ENCODE measurements at regions not wholly inside any gene's neighbourhood (a gene's known extent, or its start where the extent isn't known, plus 50 kb on each side); places are given as distances from the start of the nearest gene placed in this dataset.

GRCh38 chr13:106407338-106407737 is 128.1 kb downstream of the EFNB2 start:
- TF ChIP-seq JUND (IDR thresholded peaks at IDR 0.05) (peak; percentile 55; the same call in 1 of the 2 replicates), FOSL1 (IDR thresholded peaks at IDR 0.05; ENCODE audit: low read depth) (peak; percentile 42; the same call in 1 of the 2 replicates)
- TF ChIP-seq, protein P1, sequence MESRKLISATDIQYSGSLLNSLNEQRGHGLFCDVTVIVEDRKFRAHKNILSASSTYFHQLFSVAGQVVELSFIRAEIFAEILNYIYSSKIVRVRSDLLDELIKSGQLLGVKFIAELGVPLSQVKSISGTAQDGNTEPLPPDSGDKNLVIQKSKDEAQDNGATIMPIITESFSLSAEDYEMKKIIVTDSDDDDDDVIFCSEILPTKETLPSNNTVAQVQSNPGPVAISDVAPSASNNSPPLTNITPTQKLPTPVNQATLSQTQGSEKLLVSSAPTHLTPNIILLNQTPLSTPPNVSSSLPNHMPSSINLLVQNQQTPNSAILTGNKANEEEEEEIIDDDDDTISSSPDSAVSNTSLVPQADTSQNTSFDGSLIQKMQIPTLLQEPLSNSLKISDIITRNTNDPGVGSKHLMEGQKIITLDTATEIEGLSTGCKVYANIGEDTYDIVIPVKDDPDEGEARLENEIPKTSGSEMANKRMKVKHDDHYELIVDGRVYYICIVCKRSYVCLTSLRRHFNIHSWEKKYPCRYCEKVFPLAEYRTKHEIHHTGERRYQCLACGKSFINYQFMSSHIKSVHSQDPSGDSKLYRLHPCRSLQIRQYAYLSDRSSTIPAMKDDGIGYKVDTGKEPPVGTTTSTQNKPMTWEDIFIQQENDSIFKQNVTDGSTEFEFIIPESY (IDR thresholded peaks at IDR 0.05; ENCODE audit: extremely low read depth, insufficient replicate concordance, low read length) = no peak
- Histone ChIP-seq H3K4me1 (ENCODE audit: control insufficient read depth in 1 of 2, insufficient read depth in 2 of 2, low read length in 2 of 2) (peaks cover 4 to 11% of the 10 kb centered on the region in 2 experiments; a peak in 3 of 4 replicates), H3K9ac (ENCODE audit: low read length) (no peak overlapping the region), H3K9me3 (ENCODE audit: control insufficient read depth in 1 of 2, insufficient read depth in 1 of 2, low read depth in 1 of 2, low read length in 2 of 2) (no peaks in the 10 kb centered on the region), H2AFZ (ENCODE audit: low read depth, low read length, poor library complexity, severe bottlenecking) (peak overlapping the region; percentile 1), H3K36me3 (ENCODE audit: control insufficient read depth in 1 of 2, insufficient read depth in 2 of 2, low read length in 2 of 2) (no peaks in the 10 kb centered on the region), H4K20me1 (ENCODE audit: insufficient read depth) (no peaks in the 10 kb centered on the region), H3K9me2 (ENCODE audit: insufficient read depth) (no peaks in the 10 kb centered on the region), H3K79me2 (ENCODE audit: insufficient read depth, low read length) (no peaks in the 10 kb centered on the region), H3K27ac (ENCODE audit: low read depth, low read length) (no peak overlapping the region), H3K4me3 (replicated peaks in 1 of 2; ENCODE audit: low read depth in 1 of 2, low read length in 2 of 2) (no peak overlapping the region), H3K27me3 (ENCODE audit: insufficient read depth, low read length) (no peaks in the 10 kb centered on the region), H3K4me2 (ENCODE audit: low read length) (peak overlapping the region; percentile 29)
- no peak for DNase-seq (ENCODE audit: low read depth, low spot score)
- BruUV-seq (replicated peaks) = no TSS peak
- ChIA-PET CTCF (no interaction called here), RAD21 (ENCODE audit: low non-redundant PET in 1 of 2, low total read pairs in 2 of 2, uncharacterized antibody in 2 of 2, unreplicated experiment in 2 of 2) (no interaction called here), POLR2A (no interaction called here)
- peak; percentile 47 for ATAC-seq
- intact Hi-C loops (cut with micrococcal nuclease) = no loop called here

- TF ChIP-seq SP1 (IDR thresholded peaks at IDR 0.05; ENCODE audit: low read depth) (no peak), FOSL1 (IDR thresholded peaks at IDR 0.05; ENCODE audit: low read depth) (no peak), RAD21 (IDR thresholded peaks at IDR 0.05; ENCODE audit: low read depth) (no peak)
- H3K4me2 ChIP-seq (ENCODE audit: low read length) = no peak overlapping the region
- ChIA-PET RAD21 (ENCODE audit: low non-redundant PET in 1 of 2, low total read pairs in 2 of 2, uncharacterized antibody in 2 of 2, unreplicated experiment in 2 of 2) (no interaction called here), CTCF (no interaction called here), POLR2A (no interaction called here)
- no peak for ATAC-seq
- intact Hi-C loops (cut with micrococcal nuclease) = no loop called here
- H3K4me1 ChIP-seq (ENCODE audit: control insufficient read depth in 1 of 2, insufficient read depth in 2 of 2, low read length in 2 of 2) = peaks cover 4 to 11% of the 10 kb centered on the region in 2 experiments; a peak in 3 of 4 replicates
- BruUV-seq (replicated peaks) = no TSS peak
- no peaks in the 10 kb centered on the region for H3K36me3 ChIP-seq (ENCODE audit: control insufficient read depth in 1 of 2, insufficient read depth in 2 of 2, low read length in 2 of 2)
- H3K9me2 ChIP-seq (ENCODE audit: insufficient read depth) = no peaks in the 10 kb centered on the region
- no peaks in the 10 kb centered on the region for H3K79me2 ChIP-seq (ENCODE audit: insufficient read depth, low read length)
- no peaks in the 10 kb centered on the region for H4K20me1 ChIP-seq (ENCODE audit: insufficient read depth)
- no peaks in the 10 kb centered on the region for H3K27me3 ChIP-seq (ENCODE audit: insufficient read depth, low read length)
- no peak for DNase-seq (ENCODE audit: low read depth, low spot score)
- no peak overlapping the region for H3K27ac ChIP-seq (ENCODE audit: low read depth, low read length)
- no peak overlapping the region for H3K9ac ChIP-seq (ENCODE audit: low read length)
- H3K4me3 ChIP-seq (replicated peaks in 1 of 2; ENCODE audit: low read depth in 1 of 2, low read length in 2 of 2) = no peak overlapping the region
- no peaks in the 10 kb centered on the region for H3K9me3 ChIP-seq (ENCODE audit: control insufficient read depth in 1 of 2, insufficient read depth in 1 of 2, low read depth in 1 of 2, low read length in 2 of 2)
- H2AFZ ChIP-seq (ENCODE audit: low read depth, low read length, poor library complexity, severe bottlenecking) = no peak overlapping the region
Observed at GRCh38 chr13:106405731-106406130, 129.7 kb downstream of the EFNB2 start.

Data from HCT116 (cell line).